C4-2B (cell line): ENCODE measurements at regions not wholly inside any gene's neighbourhood (a gene's known extent, or its start where the extent isn't known, plus 50 kb on each side); places are given as distances from the start of the nearest gene placed in this dataset.

Source experiments
- H3K27ac ChIP-seq: fragments of 450-650 bp; 2 replicates; pipeline ENCODE4 v1.5.1; 2017
- CTCF ChIP-seq: fragments of 450-650 bp; conservative IDR thresholded peaks from 2 replicates; pipeline ENCODE4 v1.5.1; 2017; ENCODE audit warnings: mild to moderate bottlenecking
- ZFX ChIP-seq: fragments of 450-650 bp; IDR thresholded peaks from 2 replicates; pipeline ENCODE4 v1.6.1; 2017

- no peak for TF ChIP-seq CTCF
- TF ChIP-seq ZFX: no peak
Observed at GRCh38 chr22:22816766-22817410, 70.7 kb upstream of the IGLL5 start.

GRCh38 chr22:22817468-22818201, 70.0 kb upstream of the IGLL5 start:
- TF ChIP-seq CTCF (no peak; the same call in 1 of the 2 replicates), ZFX (no peak)
- H3K27ac ChIP-seq: no peak overlapping the region

More at GRCh38 chr22:22816766-22817410, 70.7 kb upstream of the IGLL5 start:
- H3K27ac ChIP-seq: no peak overlapping the region

GRCh38 chr22:22818202-22818538, 69.4 kb upstream of the IGLL5 start:
- TF ChIP-seq CTCF (no peak), ZFX (peak; percentile 19; the same call in 1 of the 2 replicates)
- no peak overlapping the region for H3K27ac ChIP-seq

- no peak for TF ChIP-seq ZFX
- no peak for TF ChIP-seq CTCF
- H3K27ac ChIP-seq: no peak overlapping the region
Observed at GRCh38 chr22:22818861-22819855, 68.5 kb upstream of the IGLL5 start.

GRCh38 chr22:22820076-22820475, 67.5 kb upstream of the IGLL5 start:
- no peak overlapping the region for H3K27ac ChIP-seq
- TF ChIP-seq CTCF (no peak), ZFX (no peak)

GRCh38 chr22:22820626-22821025, 67.0 kb upstream of the IGLL5 start:
- no peak overlapping the region for H3K27ac ChIP-seq
- no peak for TF ChIP-seq CTCF
- no peak for TF ChIP-seq ZFX
